Suprapubic skin (tissue), 4 donors: ENCODE measurements at regions not wholly inside any gene's neighbourhood (a gene's known extent, or its start where the extent isn't known, plus 50 kb on each side); places are given as distances from the start of the nearest gene placed in this dataset.

Experiments
- CTCF ChIP-seq, 2 donors: fragments of 200-600 bp in 1 of 2; fragments of 450-650 bp in 1 of 2; sonication (generic) in 1 of 2; IDR thresholded peaks; one replicate each; pipeline ENCODE4 v1.5.1; 2016 to 2019; ENCODE audit warnings: antibody characterized with exemption in 2 of 2, mild to moderate bottlenecking in 1 of 2, moderate library complexity in 1 of 2
- EP300 ChIP-seq: sonication (generic); formaldehyde crosslinking; IDR thresholded peaks from one replicate; pipeline ENCODE4 v1.6.1; 2017; ENCODE audit warnings: antibody characterized with exemption
- POLR2AphosphoS5 ChIP-seq, 3 donors: sonication (generic); formaldehyde crosslinking; IDR thresholded peaks; one replicate each; pipeline ENCODE4 v1.6.1; 2017; ENCODE audit warnings: antibody characterized with exemption in 3 of 3

- no peak for TF ChIP-seq POLR2AphosphoS5 (IDR thresholded peaks at IDR 0.05)
- no peak for TF ChIP-seq CTCF (IDR thresholded peaks at IDR 0.05)
- no peak for TF ChIP-seq EP300
Observed at GRCh38 chr17:34798581-34798980, 162.7 kb downstream of the CCT6B start.
